ENCODE measurements at regions not wholly inside any gene's neighbourhood (a gene's known extent, or its start where the extent isn't known, plus 50 kb on each side); places are given as distances from the start of the nearest gene placed in this dataset.

GRCh38 chr9:120338340-120338739 is 241.6 kb downstream of the CDK5RAP2 start:
- Histone ChIP-seq H3K27me3 (replicated peaks; ENCODE audit: insufficient read depth) (no peaks in the 10 kb centered on the region), H3K4me1 (replicated peaks) (no peaks in the 10 kb centered on the region), H3K9me3 (no peaks in the 10 kb centered on the region), H3K36me3 (no peaks in the 10 kb centered on the region), H3K4me3 (no peak overlapping the region), H3K27ac (no peak overlapping the region)
- WGBS: 88% methylated on average over 2 of the region's 2 CpGs
- TF ChIP-seq POLR2A (IDR thresholded peaks at IDR 0.05): no peak
- TF ChIP-seq POLR2AphosphoS5 (IDR thresholded peaks at IDR 0.05): no peak
- TF ChIP-seq, protein P1, sequence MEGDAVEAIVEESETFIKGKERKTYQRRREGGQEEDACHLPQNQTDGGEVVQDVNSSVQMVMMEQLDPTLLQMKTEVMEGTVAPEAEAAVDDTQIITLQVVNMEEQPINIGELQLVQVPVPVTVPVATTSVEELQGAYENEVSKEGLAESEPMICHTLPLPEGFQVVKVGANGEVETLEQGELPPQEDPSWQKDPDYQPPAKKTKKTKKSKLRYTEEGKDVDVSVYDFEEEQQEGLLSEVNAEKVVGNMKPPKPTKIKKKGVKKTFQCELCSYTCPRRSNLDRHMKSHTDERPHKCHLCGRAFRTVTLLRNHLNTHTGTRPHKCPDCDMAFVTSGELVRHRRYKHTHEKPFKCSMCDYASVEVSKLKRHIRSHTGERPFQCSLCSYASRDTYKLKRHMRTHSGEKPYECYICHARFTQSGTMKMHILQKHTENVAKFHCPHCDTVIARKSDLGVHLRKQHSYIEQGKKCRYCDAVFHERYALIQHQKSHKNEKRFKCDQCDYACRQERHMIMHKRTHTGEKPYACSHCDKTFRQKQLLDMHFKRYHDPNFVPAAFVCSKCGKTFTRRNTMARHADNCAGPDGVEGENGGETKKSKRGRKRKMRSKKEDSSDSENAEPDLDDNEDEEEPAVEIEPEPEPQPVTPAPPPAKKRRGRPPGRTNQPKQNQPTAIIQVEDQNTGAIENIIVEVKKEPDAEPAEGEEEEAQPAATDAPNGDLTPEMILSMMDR (IDR thresholded peaks at IDR 0.05): no peak
- no peak for DNase-seq (ENCODE audit: low spot score)
- intact Hi-C loops (cut with DNase I): no loop called here

DNA sequence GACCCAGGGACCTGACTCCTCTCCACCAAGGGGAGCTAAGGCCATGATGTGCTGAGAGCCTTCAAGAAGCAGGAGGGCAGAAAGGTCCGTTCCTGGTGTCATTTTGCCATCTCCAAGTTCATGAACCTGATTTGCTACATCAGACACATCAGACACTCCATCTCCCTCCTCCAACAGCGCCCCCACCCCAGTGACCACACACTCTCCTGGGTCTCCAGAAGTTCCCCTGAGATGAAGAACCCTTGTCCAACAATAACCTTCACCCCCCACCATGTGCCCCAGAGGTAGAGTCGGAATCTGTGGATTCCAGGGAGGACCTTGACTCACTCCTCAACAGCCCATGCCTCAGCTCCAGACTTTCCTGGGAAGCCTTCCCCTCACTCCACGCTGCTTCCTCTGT is 242.8 kb downstream of the CDK5RAP2 start:
- TF ChIP-seq, protein P1 (IDR thresholded peaks at IDR 0.05): no peak
- TF ChIP-seq POLR2A (IDR thresholded peaks at IDR 0.05) (no peak), POLR2AphosphoS5 (IDR thresholded peaks at IDR 0.05) (no peak)
- H3K4me1 ChIP-seq (replicated peaks): no peaks in the 10 kb centered on the region
- H3K27me3 ChIP-seq (replicated peaks; ENCODE audit: insufficient read depth): no peaks in the 10 kb centered on the region
- no peak overlapping the region for H3K4me3 ChIP-seq
- H3K9me3 ChIP-seq: no peaks in the 10 kb centered on the region
- H3K27ac ChIP-seq: no peak overlapping the region
- intact Hi-C loops (cut with DNase I): no loop called here
- no peaks in the 10 kb centered on the region for H3K36me3 ChIP-seq
- WGBS: 91% methylated on average over 4 of the region's 4 CpGs
- no peak for DNase-seq (ENCODE audit: low spot score)

DNA sequence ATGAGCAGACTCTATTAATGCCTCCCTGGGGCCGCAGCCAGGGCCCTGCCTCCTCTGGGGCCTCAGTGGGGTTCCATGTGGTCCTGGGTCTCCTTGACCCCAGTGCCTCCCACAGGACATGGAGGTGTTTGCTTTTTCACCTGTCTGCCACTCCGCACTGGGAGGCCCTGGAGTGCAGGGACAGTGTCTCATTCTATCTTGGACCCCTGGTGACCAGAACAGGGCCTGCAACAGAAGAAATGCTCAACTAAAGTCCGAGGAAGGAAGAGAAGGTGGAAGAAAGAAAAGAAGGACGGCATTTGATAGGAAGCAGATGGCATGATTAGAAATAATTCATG is 243.2 kb downstream of the CDK5RAP2 start:
- no peaks in the 10 kb centered on the region for H3K9me3 ChIP-seq
- 85% methylated on average over 4 of the region's 4 CpGs for WGBS

DNA sequence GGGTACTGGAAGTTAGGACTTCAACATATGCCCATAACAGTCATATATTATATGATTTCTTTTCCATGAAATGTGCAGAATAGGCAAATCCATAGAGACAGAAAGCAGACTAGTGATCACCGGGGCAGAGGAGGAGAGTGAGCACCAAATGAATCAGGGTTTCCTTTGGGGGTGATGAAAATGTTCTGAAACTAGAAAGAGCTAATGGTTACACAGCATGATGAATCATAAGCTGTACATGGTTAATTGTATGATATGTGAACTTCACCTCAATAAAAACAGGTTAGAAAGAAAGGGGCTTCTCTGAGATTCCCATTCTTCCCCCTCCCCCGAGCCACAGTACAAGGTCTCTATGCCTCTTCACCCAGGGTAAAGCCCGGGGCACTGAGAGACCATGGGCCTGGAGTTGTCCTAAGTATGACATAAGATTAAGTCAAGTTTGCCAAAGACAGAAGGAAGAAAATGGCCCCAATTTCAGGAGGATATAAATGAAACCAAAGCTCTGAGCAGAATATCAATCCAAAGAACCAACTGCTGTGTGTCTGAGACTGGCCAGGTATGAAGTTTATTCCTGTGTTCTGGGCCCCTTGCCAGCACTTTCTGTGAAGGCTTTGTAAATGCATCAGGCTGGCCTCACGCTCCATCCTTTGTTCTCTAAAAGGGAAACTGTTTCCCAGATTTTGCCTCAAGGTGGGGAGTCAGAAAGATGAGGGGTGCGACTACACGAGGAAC is 243.8 kb downstream of the CDK5RAP2 start:
- Histone ChIP-seq H3K27me3 (replicated peaks; ENCODE audit: insufficient read depth) (no peaks in the 10 kb centered on the region), H3K4me1 (replicated peaks) (no peaks in the 10 kb centered on the region), H3K9me3 (no peaks in the 10 kb centered on the region), H3K27ac (no peak overlapping the region), H3K36me3 (no peaks in the 10 kb centered on the region), H3K4me3 (no peak overlapping the region)
- TF ChIP-seq POLR2AphosphoS5 (IDR thresholded peaks at IDR 0.05): no peak
- TF ChIP-seq, protein P1 (IDR thresholded peaks at IDR 0.05): no peak
- TF ChIP-seq POLR2A (IDR thresholded peaks at IDR 0.05): no peak
- peak; percentile 62 for DNase-seq (ENCODE audit: low spot score)
- intact Hi-C loops (cut with DNase I): no loop called here
- WGBS: 65% methylated on average over 6 of the region's 6 CpGs

More for the DNA sequence above, 243.2 kb downstream of the CDK5RAP2 start:
- H3K4me1 ChIP-seq (replicated peaks): no peaks in the 10 kb centered on the region
- intact Hi-C loops (cut with DNase I): no loop called here
- H3K27ac ChIP-seq: no peak overlapping the region
- H3K4me3 ChIP-seq: no peak overlapping the region
- no peak for DNase-seq (ENCODE audit: low spot score)
- TF ChIP-seq POLR2AphosphoS5 (IDR thresholded peaks at IDR 0.05) (no peak), POLR2A (IDR thresholded peaks at IDR 0.05) (no peak)
- TF ChIP-seq, protein P1 (IDR thresholded peaks at IDR 0.05): no peak
- H3K27me3 ChIP-seq (replicated peaks; ENCODE audit: insufficient read depth): no peaks in the 10 kb centered on the region
- no peaks in the 10 kb centered on the region for H3K36me3 ChIP-seq

DNA sequence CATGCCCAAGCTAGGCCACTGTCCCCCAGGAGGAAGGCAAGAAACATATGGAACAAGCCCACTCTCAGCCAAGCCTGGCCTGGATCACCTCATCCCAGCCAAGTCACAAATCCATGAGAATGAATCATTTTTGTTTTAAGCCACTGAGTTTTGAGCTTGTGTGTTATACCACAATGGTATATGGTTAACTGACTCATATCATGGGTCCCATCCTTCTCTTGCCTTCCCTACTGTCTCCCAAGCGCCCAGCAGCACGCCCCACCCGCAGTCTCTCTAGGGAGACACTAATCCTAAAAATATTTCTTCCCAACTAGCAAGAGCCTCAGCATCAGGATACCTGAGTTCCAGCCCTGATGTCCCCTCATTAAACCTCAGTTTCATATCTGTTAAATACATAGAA is 248.1 kb downstream of the CDK5RAP2 start:
- TF ChIP-seq POLR2A (IDR thresholded peaks at IDR 0.05) (no peak), POLR2AphosphoS5 (IDR thresholded peaks at IDR 0.05) (no peak)
- TF ChIP-seq, protein P1 (IDR thresholded peaks at IDR 0.05): no peak
- Histone ChIP-seq H3K4me1 (replicated peaks) (no peaks in the 10 kb centered on the region), H3K4me3 (no peak overlapping the region), H3K27ac (no peak overlapping the region), H3K36me3 (no peaks in the 10 kb centered on the region), H3K27me3 (replicated peaks; ENCODE audit: insufficient read depth) (no peaks in the 10 kb centered on the region), H3K9me3 (no peaks in the 10 kb centered on the region)
- 89% methylated on average over 3 of the region's 3 CpGs for WGBS
- no peak for DNase-seq (ENCODE audit: low spot score)
- intact Hi-C loops (cut with DNase I): no loop called here
